ENCODE measurements at regions not wholly inside any gene's neighbourhood (a gene's known extent, or its start where the extent isn't known, plus 50 kb on each side); places are given as distances from the start of the nearest gene placed in this dataset.

DNA sequence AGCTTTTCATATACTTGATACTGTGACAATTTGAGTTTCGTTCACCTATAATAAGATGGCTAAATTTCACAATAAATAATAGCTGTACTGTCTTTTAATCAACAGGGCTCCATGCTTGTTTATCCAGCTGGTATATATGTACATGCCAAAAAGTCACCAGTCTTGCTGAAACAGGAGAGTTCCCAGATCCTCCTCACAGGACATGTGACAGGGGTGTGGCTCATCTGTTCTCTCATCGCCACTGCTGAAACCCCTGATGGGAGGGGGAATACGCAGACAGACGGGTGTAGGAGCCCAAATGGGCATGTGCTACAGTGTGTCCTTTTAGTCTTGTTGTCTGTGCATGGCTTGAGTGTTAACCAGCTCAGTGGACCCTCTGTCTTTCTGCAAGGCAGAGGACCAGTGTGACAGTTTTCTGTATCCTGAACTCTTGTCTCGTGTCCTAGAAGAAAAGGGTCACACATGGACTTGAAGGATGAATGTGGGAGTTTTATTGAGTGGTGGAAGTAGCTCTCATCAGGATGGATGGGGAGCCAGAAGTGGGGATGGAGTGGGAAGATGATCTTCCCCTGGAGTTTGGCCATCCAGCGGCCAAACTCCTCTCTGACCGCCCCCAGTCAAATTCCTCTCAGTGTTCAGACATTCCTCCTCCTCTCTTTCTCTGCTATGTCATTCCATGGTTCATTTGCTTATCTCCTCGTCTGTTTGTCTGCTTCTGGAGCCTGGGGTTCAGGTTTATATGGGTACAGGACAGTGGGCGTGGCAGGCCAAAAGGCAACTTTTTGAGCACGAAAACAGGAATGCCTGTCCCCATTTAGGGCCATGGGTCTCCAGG lies 113.1 kb upstream of the NECTIN3 start:
- no peak overlapping the region for H3K4me3 ChIP-seq
- in situ Hi-C loops (cut with MboI) (no loop called here), intact Hi-C loops (cut with micrococcal nuclease; ENCODE audit: unreplicated experiment) (no loop called here)
- BruUV-seq (replicated peaks) = no TSS peak
- ATAC-seq (no peak), DNase-seq (ENCODE audit: low read depth, low spot score) (no peak), FAIRE-seq (no peak)
- ChIA-PET SMC1A (ENCODE audit: uncharacterized antibody, unreplicated experiment) (interaction anchor here (0.6 kb wide), 1 partner anchor 802 kb away, joined by 4 read pairs; no protein-coding TSS in a partner anchor), CTCF (no interaction called here), POLR2A (no interaction called here), RAD21 (ENCODE audit: unreplicated experiment) (no interaction called here)
- no peak overlapping the region for H3K4me2 ChIP-seq (ENCODE audit: control insufficient read depth, insufficient read depth)
- 8% methylated on average over 9 of the region's 10 CpGs for WGBS (ENCODE audit: insufficient coverage, insufficient replicate concordance, low lambda C conversion rate, missing lambda C conversion rate)
- no peaks in the 10 kb centered on the region for H3K4me1 ChIP-seq (ENCODE audit: control insufficient read depth, insufficient read depth, low read length)
- H4K20me1 ChIP-seq (ENCODE audit: control insufficient read depth, insufficient read depth) = no peaks in the 10 kb centered on the region
- no peaks in the 10 kb centered on the region for H3K27me3 ChIP-seq (replicated peaks in 1 of 2; ENCODE audit: control insufficient read depth in 2 of 2, insufficient read depth in 2 of 2, low read length in 1 of 2)
- H3K9me3 ChIP-seq (replicated peaks; ENCODE audit: control insufficient read depth, insufficient read depth, low read length) = no peaks in the 10 kb centered on the region
- no peak overlapping the region for H3K27ac ChIP-seq (ENCODE audit: control insufficient read depth, insufficient read depth)
- no peaks in the 10 kb centered on the region for H3K36me3 ChIP-seq (ENCODE audit: control insufficient read depth in 2 of 2, insufficient read depth in 2 of 2, low read length in 1 of 2)
- H2AFZ ChIP-seq (ENCODE audit: control insufficient read depth, low read depth, low read length) = no peak overlapping the region
- no peaks in the 10 kb centered on the region for H3K79me2 ChIP-seq (ENCODE audit: control insufficient read depth, insufficient read depth, low read length)
- H3K9ac ChIP-seq (ENCODE audit: control insufficient read depth, insufficient read depth, low read length) = no peak overlapping the region
- TF ChIP-seq JUNB (IDR thresholded peaks at IDR 0.05) (no peak), ZZZ3 (IDR thresholded peaks at IDR 0.05; ENCODE audit: control insufficient read depth, insufficient read length, low read depth) (no peak), SRF (IDR thresholded peaks at IDR 0.05; ENCODE audit: low read depth in 2 of 2, low read length in 2 of 2) (no peak), CEBPZ (IDR thresholded peaks at IDR 0.05; ENCODE audit: low read depth, low read length) (no peak), ATF3 (IDR thresholded peaks at IDR 0.05; ENCODE audit: borderline replicate concordance, extremely low read depth, low read depth, low read length) (no peak), PBX3 (IDR thresholded peaks at IDR 0.05; ENCODE audit: insufficient replicate concordance, low read depth, low read length) (no peak), PML (IDR thresholded peaks at IDR 0.05; ENCODE audit: low read length) (no peak), CHD1 (IDR thresholded peaks at IDR 0.05; ENCODE audit: low read depth, low read length) (no peak)
- TF ChIP-seq, protein P1, sequence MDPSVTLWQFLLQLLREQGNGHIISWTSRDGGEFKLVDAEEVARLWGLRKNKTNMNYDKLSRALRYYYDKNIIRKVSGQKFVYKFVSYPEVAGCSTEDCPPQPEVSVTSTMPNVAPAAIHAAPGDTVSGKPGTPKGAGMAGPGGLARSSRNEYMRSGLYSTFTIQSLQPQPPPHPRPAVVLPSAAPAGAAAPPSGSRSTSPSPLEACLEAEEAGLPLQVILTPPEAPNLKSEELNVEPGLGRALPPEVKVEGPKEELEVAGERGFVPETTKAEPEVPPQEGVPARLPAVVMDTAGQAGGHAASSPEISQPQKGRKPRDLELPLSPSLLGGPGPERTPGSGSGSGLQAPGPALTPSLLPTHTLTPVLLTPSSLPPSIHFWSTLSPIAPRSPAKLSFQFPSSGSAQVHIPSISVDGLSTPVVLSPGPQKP (IDR thresholded peaks at IDR 0.05; ENCODE audit: low read depth, low read length) = no peak
- TF ChIP-seq, protein P2, sequence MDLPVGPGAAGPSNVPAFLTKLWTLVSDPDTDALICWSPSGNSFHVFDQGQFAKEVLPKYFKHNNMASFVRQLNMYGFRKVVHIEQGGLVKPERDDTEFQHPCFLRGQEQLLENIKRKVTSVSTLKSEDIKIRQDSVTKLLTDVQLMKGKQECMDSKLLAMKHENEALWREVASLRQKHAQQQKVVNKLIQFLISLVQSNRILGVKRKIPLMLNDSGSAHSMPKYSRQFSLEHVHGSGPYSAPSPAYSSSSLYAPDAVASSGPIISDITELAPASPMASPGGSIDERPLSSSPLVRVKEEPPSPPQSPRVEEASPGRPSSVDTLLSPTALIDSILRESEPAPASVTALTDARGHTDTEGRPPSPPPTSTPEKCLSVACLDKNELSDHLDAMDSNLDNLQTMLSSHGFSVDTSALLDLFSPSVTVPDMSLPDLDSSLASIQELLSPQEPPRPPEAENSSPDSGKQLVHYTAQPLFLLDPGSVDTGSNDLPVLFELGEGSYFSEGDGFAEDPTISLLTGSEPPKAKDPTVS (IDR thresholded peaks at IDR 0.05; ENCODE audit: low read depth, low read length) = no peak
- TF ChIP-seq, protein P3, sequence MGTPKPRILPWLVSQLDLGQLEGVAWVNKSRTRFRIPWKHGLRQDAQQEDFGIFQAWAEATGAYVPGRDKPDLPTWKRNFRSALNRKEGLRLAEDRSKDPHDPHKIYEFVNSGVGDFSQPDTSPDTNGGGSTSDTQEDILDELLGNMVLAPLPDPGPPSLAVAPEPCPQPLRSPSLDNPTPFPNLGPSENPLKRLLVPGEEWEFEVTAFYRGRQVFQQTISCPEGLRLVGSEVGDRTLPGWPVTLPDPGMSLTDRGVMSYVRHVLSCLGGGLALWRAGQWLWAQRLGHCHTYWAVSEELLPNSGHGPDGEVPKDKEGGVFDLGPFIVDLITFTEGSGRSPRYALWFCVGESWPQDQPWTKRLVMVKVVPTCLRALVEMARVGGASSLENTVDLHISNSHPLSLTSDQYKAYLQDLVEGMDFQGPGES (IDR thresholded peaks at IDR 0.05) = no peak

All from GM12878 (cell line).